HG03095 (cell line): ENCODE measurements at regions not wholly inside any gene's neighbourhood (a gene's known extent, or its start where the extent isn't known, plus 50 kb on each side); places are given as distances from the start of the nearest gene placed in this dataset.

Experiments used
- ATAC-seq: cut with Tn5 transposase; IDR thresholded peaks from one replicate; pipeline ENCODE4 v1.9.1; 2021; ENCODE audit warnings: moderate library complexity; ENCODE audit not compliant: unreplicated experiment

DNA sequence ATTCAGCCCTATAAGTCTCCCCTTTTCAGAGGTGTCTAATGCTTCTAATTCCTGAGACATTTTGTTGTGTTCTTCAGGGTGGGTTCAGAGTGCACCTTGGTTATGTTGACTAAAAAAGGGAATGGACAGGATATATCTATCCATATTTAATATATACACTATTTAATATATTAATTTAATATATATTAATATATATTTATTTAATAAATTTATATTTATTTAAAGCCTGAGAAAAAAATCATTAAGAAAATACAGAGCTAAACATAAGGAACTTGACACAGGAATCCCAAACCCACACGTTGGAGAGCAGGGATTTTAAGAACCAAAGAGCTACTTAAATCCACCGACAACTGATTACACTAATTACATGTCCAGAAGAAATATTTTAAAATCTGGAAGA is 674.2 kb upstream of the KIRREL3 start:
- no peak for ATAC-seq

DNA sequence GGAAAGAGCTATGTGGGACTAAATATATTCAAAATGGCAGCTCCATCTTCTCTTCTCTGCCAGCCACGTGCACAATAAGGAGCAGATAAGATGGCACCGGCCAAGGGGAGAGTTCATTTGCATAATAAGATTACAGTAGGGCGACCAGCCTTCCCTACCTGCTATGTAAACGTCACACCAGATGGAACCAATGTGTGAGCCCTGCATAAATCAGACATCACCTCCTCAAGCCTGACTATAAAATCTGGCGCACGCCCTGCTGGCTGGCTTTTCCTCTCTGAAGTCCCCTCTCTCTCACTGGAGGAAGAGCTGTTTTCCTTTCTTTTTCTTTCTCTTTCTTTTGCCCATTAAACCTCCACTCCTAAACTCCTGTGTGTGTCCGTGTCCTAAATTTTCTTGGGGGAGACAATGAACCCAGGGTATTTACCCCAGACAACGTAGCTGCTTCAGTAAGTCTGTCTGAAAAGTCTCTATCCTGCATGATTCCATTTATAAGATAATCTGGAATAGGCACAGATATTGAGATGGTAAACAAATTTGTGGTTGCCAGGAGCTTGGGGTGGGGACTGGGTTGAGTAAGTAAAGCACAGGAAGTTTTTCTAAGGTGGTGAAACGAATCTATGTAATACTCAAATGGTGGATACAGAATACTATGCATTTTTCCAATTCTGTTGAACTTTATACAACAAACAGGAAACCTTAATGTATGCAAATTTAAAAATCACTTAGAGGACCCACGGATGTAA is 670.0 kb upstream of the KIRREL3 start:
- no peak for ATAC-seq

DNA sequence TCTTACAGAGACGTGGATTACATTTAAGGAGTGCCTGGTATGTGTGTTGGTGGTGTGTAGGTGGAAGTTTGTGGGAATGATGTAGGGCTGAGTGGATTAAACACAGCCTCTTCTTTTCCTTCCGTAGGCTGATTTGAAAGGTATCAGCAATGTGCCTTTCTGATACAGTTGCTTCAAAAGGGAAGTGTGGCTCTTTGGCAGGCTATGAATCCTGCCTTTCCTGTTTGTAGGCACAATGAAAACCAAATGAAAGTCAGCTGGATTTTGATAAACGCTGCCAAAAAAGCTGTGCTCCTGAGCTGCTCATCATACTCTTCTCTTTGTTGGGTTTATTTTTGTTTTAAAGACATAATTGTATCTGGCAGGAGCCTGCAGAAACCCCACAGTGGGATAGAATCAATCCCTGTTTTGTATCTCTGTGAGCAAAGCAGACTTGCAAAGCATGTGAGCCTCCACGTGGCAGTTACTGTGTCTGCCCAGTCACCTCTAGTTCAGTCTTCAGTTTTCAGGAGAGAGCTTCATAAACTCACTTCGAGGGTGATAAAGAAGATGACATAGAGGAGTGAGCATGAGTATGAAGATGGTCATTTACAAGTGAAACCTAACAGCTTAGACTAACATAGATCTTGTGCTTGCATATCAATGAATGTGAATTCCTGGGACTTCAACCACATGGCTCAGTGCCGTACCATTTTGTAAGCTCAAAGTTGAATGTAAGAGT is 655.7 kb upstream of the KIRREL3 start:
- ATAC-seq, result no peak

DNA sequence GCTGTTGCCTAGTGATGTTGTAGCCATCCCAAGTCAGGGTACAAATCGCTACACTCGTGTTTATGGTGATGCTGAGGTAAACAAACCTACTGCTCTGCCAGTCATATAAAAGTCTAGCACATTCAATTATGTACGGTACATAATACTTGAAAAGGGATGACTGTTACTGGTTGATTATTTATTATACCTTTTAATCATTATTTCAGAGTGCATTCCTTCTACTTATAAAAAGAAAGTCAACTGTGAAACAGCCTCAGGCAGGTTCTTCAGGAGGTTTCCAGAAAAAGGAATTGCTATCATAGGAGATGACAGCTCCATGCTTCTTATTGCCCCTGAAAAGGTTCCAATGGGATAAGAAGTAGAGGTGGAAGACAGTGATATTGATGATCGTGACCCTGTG is 652.5 kb upstream of the KIRREL3 start:
- ATAC-seq, result no peak

DNA sequence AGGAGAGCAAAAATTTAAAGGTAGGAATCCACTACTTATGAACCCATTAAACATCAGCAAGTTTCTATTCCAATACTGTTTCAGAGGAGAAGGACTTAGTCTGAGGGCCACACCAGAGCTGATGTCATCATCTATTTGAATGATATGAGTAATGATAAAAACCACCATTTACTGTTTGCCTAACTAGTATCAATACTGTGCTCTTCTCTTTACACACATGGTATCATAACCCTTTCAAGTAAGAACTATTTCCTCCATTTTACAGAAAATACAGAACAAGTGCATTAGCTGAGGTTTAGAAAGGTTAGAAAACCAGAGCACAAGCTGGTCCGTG is 651.3 kb upstream of the KIRREL3 start:
- no peak for ATAC-seq

DNA sequence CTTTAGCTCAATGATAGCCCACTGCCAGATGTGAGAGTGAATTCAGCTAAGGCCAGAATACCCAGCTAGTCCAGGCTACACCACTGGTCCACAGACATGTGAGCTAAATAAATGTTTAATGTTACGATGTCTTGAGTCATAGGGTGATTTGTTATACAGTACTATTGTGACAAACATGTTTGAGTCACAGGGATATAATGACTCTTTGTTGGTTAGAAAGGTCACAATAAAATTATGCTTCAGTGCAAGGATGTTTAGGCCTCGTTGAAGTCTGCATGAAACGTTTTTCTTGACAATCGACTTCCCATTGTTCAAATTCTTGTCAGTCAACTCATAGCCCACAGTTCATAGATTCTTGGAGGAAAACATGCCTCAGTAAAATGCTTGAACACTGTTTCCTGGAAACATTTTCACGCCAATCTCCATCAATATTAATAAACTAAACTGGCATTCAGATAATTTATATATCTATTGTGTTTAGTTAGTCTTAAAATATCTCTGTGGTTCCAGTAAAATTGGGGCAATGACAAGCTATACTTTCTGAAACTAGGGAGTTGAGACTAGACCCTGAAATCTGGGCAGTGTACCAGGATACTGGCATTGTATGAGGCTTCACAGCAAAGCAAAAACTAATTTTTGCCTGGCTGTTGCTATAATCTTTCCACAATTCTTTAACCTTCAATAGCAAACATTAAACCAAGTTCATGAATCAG is 650.8 kb upstream of the KIRREL3 start:
- ATAC-seq, result no peak

DNA sequence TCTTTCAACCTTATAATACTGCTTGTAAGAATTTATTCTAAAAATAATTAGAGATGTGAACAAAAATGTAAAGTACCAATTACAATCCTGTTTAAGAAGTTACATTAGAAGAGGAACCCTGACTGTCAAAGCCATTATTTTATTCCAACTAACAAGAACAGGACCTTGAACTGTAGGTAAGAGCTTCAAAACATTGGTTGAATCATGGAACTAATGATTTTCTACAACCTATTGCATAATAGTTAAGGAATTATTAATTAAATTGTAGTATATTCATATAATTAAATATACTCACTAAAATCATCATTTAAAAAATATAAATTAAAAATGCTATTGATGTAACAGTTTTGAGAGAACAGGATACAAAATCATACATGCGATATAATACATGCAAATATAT is 649.4 kb upstream of the KIRREL3 start:
- ATAC-seq, result no peak

DNA sequence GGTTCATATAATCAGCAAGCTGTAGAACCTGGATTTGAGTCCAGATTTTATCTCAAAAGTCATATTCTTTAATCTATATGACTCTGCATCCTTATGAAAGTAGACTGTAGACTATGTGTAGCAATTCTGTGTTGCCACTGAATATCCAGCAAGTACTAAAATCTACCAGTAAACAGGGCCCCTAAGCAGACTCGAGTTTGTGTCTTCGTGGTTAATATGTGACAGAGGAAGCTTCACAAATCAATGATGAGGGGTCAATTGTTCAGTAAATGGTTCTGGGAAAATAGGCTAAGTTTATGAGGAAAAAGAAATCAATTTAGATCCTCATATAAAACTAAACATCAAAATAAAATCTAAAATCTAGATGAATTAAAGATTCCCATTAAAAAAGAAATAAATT is 648.5 kb upstream of the KIRREL3 start:
- ATAC-seq, result no peak

DNA sequence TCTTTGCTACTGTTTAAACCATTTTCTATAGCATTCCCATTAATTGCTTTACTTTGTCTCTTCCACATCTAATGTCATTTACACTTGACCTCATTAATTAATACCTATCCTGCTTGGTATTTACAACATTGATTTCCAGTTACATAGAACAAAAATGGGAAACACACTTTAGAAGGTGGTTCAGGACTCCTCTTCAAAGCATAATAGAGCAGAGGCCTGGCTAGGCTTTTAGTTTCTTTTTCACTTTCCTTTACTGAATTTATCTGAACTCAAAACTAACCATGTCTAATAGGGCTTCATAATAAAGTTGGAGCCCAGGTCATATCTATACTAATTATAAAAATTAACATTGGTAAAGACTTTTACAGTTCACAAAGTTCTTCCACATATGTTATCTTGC is 648.0 kb upstream of the KIRREL3 start:
- no peak for ATAC-seq

DNA sequence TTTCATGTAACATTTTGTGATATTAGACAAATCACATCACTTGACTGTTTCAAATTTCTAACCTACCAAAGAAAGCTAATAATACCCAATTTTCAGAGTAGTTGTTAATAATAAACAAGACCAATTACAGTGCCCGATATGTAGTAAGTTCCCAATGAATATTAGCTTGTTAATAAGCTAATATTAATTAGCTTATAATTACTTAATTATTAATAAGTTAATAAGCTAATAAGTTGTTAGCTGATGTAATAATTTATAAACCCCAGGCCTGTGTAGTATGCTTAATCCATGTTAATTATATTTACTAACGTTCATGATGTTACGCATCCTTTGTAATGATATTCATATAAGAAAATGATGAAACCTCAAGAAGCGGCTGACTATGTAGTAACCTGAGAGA is 643.8 kb upstream of the KIRREL3 start:
- ATAC-seq, result no peak

DNA sequence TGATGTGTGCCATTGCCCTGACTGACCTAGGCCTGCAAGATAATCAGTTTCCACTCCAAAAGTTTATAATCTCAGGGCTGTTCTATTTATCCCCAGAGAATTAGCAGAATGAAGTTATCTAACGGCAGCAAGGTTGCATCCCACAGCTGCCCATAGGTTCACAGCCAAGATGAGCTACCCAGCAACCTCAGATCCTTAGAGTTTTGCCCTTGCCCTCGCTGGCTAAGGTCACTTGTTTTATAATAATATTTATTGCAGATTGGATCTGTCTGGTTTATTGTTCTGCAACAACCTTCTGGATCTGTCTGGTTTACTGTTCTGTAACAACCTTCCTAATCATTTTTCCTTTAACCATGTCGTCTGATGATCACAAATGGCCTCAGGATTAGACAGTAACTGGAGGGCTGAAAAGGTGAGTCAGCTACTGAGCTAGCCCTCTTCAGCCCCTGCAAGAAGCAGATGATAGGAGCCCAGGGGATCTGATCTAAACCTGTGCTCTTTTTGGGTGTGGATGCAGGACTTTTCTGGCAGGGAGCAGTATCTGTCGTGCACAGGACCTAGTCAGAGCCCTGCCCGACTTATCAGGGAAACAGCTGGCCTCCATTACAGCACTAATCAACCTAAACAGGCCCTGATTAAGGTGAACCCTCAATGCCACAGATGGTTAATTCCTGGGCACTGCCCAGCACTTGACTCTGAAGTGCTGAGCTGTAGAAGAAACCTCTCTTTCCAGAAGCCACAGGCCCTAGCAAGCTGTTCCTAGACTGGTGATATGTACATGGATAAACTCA is 642.9 kb upstream of the KIRREL3 start:
- ATAC-seq, result no peak

DNA sequence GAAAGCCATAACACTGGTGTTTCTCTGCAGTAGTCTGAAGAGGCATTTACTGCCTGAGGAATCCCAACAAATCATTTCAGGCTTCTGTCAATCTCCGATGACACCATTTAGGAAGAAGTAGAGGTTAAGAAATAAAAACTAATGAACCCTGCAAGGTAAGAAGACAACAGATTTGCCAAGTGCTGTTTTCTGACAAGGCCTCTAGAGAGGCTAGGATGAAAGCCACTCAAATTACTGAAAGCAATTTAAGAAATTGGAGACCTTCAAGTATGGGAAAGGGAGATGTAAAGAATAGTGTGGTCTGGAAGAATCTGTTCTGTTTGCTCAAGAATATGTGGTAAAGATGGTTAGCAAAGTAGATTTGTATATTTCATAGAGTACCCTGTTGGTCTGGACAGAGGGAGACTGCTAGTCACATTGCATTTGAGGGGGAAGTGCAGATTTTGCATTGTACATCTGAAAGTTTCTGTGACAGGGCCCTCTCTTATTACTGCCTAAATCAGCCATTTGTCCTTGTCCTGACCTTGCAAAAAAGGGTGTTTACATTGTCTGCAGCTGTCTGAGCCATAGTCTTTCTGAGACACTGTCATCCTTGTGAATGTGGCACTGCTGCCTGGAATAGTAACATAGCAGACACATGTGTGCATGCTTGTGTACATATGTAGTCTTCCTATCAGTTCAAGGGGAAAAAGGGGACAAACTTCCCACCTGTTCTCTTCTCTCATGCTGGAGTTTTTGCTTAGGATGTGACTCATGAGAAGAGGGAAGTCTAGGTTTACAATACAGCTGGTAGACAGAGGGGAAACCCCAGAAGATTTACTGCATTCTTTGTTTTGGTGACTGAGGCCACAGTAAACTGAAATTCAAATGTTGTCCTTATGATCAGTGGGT is 640.2 kb upstream of the KIRREL3 start:
- ATAC-seq, result peak; percentile 55

DNA sequence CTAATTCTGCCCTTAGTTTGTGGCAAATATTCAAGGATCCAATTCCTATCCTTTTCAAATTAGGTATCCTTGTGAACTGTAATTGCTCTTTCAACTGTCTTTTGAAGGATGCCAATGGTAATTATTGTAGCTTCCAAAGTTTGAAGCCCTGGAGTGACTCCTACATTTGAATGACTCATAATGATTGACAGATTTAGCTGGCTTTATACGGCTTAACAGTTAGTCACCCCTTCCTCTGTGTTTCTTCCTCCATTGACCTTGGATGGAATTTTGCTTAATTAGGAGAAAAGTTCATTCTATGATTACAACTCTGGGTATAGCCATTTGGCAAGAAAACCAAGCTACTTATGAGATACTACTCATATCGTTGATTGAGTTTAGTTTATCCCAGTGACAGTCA is 639.3 kb upstream of the KIRREL3 start:
- no peak for ATAC-seq

DNA sequence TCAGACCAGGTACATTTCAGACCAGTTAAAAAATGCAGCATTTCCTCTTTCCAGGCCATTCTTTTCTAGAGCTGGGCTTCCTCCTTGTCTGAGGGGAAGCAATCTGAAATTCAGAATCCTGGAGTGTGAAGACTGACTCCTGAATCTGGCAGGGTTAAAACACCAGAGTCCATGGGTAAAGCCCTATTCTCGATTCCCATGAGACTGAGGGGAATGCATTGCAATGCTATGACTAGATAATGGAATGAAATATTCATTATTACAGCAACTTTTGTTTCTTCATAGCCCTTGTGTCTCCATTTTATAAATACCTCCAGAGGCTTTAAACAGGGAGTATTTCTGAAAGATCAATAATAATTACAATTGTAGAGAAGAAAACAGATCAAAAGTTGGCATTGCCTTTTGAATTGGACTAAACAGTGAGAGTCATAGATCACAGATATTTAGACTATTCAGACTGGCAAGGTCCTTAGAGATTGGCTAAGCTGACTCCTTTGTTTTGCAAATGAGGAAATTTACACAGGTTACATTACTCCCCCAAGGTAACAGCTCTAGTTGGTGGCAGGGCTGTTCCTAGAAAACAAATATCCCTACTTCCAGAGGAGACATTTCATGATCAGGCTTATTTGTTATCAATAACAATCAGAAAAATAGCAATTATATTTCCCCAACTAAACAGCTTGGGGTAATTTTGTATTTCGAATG is 632.6 kb upstream of the KIRREL3 start:
- no peak for ATAC-seq

DNA sequence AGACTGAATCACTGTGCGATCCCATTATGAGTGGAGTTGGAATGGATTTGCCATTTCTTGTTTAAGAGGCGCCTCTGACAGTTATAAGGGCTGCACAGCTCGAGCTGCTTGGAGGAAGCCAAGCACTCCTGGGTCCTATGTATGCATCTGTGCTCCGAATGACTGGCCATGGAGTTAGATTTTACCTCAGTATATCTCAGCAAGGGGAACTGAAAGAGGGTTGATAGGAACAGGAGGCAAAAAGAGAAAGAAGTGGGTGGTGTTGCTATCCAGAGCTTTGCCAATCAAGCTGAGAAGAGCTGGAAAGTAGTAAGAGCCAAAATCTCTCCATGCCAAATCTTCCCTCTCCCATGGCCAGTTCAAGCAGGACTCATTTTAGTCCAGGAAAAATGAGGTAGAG is 632.0 kb upstream of the KIRREL3 start:
- no peak for ATAC-seq

DNA sequence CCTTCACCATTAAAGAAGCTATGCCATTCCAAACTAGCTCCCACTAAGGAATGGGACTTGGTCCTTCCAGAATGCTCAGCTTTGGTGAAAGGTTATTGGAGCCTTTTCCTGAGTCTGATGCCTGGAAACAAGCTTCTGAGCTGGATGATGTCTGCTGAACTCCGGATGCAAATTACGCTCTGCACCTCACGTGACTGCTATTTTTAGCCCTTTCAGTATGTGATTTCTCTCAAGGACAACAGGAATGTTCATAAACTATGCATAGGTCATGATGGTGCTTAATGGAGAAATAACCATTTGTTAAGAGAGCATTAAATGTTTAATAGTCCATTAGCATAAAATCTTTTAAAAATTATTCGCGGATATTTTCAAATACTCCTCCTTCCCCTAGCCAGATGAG is 631.4 kb upstream of the KIRREL3 start:
- no peak for ATAC-seq

DNA sequence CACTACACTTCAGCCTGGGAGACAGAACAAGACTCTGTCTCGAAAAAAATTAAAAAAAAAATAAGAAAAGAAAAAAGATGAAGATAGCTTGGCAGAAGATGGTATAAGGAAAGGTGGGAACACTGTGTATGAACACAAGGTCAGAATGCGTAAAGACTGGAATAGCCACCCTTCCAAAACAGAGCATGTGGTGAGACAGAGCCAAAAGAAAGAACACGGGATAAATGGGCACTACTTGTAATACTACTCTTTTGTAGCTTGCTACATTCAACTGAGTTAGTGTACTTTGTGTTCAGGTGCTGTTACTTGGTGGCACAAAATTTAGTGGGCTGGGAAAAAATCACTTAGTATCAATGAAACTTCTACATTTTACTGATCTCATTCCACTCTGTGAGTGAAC is 628.6 kb upstream of the KIRREL3 start:
- no peak for ATAC-seq

DNA sequence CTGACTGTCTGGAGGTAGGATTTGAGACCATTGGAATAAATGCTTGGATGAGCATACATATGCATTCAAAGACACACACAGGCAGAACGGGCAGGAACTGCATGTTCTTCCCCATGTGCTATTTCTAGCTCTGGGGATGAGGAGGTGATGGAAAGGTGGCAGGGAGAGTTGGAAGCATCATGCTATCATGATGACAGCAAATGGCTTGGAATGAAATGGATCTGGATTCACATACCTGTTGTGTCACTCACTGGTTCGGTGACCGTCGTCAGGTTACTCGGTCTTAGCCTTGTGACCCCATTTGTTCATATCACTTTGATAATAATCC is 627.9 kb upstream of the KIRREL3 start:
- ATAC-seq, result no peak

DNA sequence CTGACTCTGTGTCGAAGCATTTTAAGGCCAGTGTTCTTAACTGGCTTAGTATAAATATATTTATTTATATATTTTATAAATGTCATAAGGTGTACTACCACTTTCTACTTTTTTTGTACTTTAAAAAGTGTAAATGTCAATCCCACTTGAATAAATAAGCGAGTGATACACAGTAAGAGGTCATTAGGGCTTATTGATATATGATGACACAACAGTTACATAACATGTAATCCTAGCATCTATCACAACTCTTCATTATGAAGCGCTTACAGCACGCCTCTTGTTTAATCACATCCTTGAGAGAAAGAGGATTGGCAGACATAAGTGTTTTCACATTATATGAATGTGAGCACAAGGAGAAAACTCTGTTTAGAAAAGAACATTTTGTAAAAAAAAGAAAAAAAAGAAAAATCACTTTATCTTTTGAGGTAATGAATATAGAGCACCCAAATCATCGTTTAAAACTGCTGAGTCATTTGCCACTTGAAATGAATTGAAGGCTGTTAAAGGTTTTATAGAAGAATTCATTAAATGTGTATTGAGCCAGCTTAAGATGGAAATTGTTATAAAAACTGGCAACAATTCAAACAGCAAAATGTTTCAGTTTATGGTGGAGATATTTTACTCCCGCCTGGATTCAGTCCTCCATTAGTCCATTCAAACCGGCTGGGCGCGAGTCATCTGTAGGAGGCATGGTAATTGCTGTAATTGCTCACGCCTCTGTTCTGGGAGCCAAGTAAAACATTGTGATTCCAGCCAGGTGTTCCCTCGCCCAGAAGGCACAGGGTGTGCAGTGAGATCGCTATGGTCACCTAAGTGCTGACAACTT is 627.3 kb upstream of the KIRREL3 start:
- no peak for ATAC-seq
